Lung (tissue), 11 donors: ENCODE measurements at regions not wholly inside any gene's neighbourhood (a gene's known extent, or its start where the extent isn't known, plus 50 kb on each side); places are given as distances from the start of the nearest gene placed in this dataset.

ENCODE experiments used
- ATAC-seq: fragments of 200-7000 bp; cut with Tn5 transposase; one replicate; pipeline ENCODE4 v1.9.1; 2020; ENCODE audit warnings: moderate number of reproducible peaks; ENCODE audit not compliant: insufficient read depth, low FRiP score
- DNase-seq, 3 donors: peaks; one replicate each; pipeline ENCODE4 v3.0.0-alpha.2; 2013 to 2017
- H3K27ac ChIP-seq, 2 donors: one replicate each; pipeline ENCODE4 v1.5.1; 2013; ENCODE audit warnings: mild to moderate bottlenecking in 2 of 2, moderate library complexity in 2 of 2, control low read depth in 1 of 2, inconsistent platforms in 1 of 2, low read depth in 1 of 2, low read length in 1 of 2
- H3K27me3 ChIP-seq, 3 donors: one replicate each; pipeline ENCODE4 v1.5.1; 2013; ENCODE audit warnings: low read length in 2 of 3; ENCODE audit not compliant: control insufficient read depth in 3 of 3, insufficient read depth in 3 of 3
- H3K36me3 ChIP-seq, 4 donors: one replicate each; pipeline ENCODE4 v1.5.1; 2013; ENCODE audit warnings: low read length in 4 of 4, mild to moderate bottlenecking in 1 of 4, moderate library complexity in 1 of 4; ENCODE audit not compliant: control insufficient read depth in 4 of 4, insufficient read depth in 4 of 4
- H3K4me1 ChIP-seq, 5 donors: one replicate each; pipeline ENCODE4 v1.5.1; 2013; ENCODE audit warnings: low read length in 5 of 5, mild to moderate bottlenecking in 2 of 5, moderate library complexity in 1 of 5; ENCODE audit not compliant: control insufficient read depth in 5 of 5, insufficient read depth in 5 of 5
- H3K4me3 ChIP-seq: one replicate; pipeline ENCODE4 v1.5.1; 2013; ENCODE audit warnings: mild to moderate bottlenecking, control low read depth, moderate library complexity
- H3K9ac ChIP-seq, 2 donors: one replicate each; pipeline ENCODE4 v1.5.1; 2013; ENCODE audit warnings: low read length in 2 of 2, control low read depth in 1 of 2; ENCODE audit not compliant: insufficient read depth in 1 of 2
- H3K9me3 ChIP-seq, 4 donors: one replicate each; pipeline ENCODE4 v1.5.1; 2013; ENCODE audit warnings: low read length in 3 of 4, mild to moderate bottlenecking in 1 of 4, moderate library complexity in 1 of 4; ENCODE audit not compliant: control insufficient read depth in 4 of 4, insufficient read depth in 3 of 4
- CTCF ChIP-seq: IDR thresholded peaks from 2 replicates; pipeline ENCODE4 v1.5.1; 2012; ENCODE audit warnings: mild to moderate bottlenecking; ENCODE audit errors: control extremely low read depth, extremely low read depth
- WGBS, 2 donors: extraction: QIAGEN DNeasy Blood & Tissue Kit; methylation state at CpG; one replicate each; pipeline ENCODE4 v1.1.7; 2013; 5-methylcytosine and 5-hydroxymethylcytosine counted together
- donor health status: control.
- donor health status: control.
- donor health status: Bipolar disorder and iron deficiency.
- donor health status: healthy.
- donor health status: DM: yes; HTN: yes; CAD: no.

- Histone ChIP-seq H3K9ac (no peak overlapping the region), H3K27me3 (no peaks in the 10 kb centered on the region), H3K4me1 (no peaks in the 10 kb centered on the region), H3K36me3 (no peaks in the 10 kb centered on the region), H3K27ac (no peak overlapping the region), H3K9me3 (peaks cover 0 to 4% (median 0%) of the 10 kb centered on the region in 4 donors), H3K4me3 (no peak overlapping the region)
- ATAC-seq (no peak), DNase-seq (no peak)
- 95 to 100% methylated on average over 2 of the region's 2 CpGs for WGBS, 2 donors
- TF ChIP-seq CTCF = no peak
Measured at GRCh38 chr2:146584316-146584715, 1260.5 kb upstream of the ACVR2A start.

- Histone ChIP-seq H3K4me3 (no peak overlapping the region), H3K27me3 (no peaks in the 10 kb centered on the region), H3K27ac (no peak overlapping the region), H3K9me3 (no peaks in the 10 kb centered on the region), H3K36me3 (no peaks in the 10 kb centered on the region), H3K9ac (no peak overlapping the region), H3K4me1 (peaks cover 0 to 7% (median 0%) of the 10 kb centered on the region in 5 donors)
- 67 to 70% methylated on average over 1 of the region's 1 CpG for WGBS, 2 donors
- DNase-seq = peak in 2 of 3 donors; percentile 60 to 71
- TF ChIP-seq CTCF = no peak
- ATAC-seq = no peak
Measured at GRCh38 chr2:146579147-146579930, 1265.5 kb upstream of the ACVR2A start.

- 69 to 76% methylated on average over 8 of the region's 8 CpGs for WGBS, 2 donors
- Histone ChIP-seq H3K27me3 (no peaks in the 10 kb centered on the region), H3K9me3 (no peaks in the 10 kb centered on the region), H3K4me1 (peaks cover 0 to 7% (median 0%) of the 10 kb centered on the region in 5 donors), H3K9ac (no peak overlapping the region), H3K27ac (no peak overlapping the region), H3K4me3 (no peak overlapping the region), H3K36me3 (no peaks in the 10 kb centered on the region)
- no peak for DNase-seq
- no peak for TF ChIP-seq CTCF
- ATAC-seq = no peak
Measured at GRCh38 chr2:146576339-146577111, 1268.3 kb upstream of the ACVR2A start.
